D341Med (cell line): ENCODE measurements at regions not wholly inside any gene's neighbourhood (a gene's known extent, or its start where the extent isn't known, plus 50 kb on each side); places are given as distances from the start of the nearest gene placed in this dataset.

Source experiments
- DNase-seq: peaks from one replicate; pipeline ENCODE4 v3.0.0; 2012; ENCODE audit warnings: low spot score

DNA sequence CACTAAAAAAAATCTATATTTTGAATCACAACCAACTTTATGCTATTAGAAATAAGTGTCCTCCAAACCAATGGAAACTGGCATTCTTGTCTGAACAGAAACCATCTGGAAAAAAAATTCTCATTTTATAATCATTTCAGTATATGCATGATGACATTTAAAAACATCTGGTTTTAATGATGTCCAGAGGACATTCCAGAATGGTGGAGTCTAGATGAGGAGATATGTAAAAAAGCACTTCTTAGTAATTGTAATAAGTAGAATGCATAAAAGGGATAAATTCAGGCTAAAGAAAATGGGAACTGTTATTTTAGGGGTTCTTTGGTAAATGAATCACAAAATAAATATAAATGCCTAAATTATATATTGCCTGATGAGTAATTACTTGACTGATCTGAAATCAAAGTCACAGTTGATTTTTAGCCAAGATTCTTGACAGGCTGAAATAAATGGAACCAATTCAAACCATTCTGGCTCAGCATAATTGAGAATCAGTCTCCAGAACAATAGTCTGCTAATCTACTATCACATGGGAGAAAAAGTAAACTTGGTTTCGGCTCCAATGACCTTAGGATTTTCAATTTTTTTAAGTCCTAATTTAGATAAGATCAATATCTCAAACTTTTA, 636.6 kb downstream of the FAT4 start:
- no peak for DNase-seq

DNA sequence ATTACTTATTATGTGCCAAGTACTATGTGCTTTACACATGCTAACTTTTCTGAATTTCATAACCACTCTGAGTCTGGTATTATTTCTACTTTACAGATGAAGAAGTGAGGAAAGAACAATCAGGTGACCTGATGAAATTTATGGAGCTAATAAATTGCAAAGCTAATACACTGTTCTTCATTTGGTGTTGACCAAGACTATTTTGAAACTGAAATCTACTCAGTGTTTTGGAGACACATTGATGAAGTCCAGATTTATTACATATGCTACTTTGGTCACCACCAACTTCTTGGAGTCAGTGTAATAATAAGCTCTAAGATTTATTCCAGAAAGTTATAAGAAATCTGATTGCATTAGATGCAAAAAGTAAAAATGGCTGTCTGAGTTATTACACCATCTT, 637.9 kb downstream of the FAT4 start:
- no peak for DNase-seq

- no peak for DNase-seq
Measured at GRCh38 chr4:125956276-125956675, 641.5 kb downstream of the FAT4 start.

- DNase-seq: no peak
Measured at GRCh38 chr4:125958519-125958918, 643.8 kb downstream of the FAT4 start.

- DNase-seq: no peak
Measured at GRCh38 chr4:125961626-125962025, 646.9 kb downstream of the FAT4 start.

GRCh38 chr4:125975861-125976397, 661.2 kb downstream of the FAT4 start:
- DNase-seq: no peak

GRCh38 chr4:125979950-125980349, 665.2 kb downstream of the FAT4 start:
- no peak for DNase-seq

GRCh38 chr4:125983168-125983567, 668.4 kb downstream of the FAT4 start:
- no peak for DNase-seq

- no peak for DNase-seq
Measured at GRCh38 chr4:125985856-125986255, 671.1 kb downstream of the FAT4 start.

DNA sequence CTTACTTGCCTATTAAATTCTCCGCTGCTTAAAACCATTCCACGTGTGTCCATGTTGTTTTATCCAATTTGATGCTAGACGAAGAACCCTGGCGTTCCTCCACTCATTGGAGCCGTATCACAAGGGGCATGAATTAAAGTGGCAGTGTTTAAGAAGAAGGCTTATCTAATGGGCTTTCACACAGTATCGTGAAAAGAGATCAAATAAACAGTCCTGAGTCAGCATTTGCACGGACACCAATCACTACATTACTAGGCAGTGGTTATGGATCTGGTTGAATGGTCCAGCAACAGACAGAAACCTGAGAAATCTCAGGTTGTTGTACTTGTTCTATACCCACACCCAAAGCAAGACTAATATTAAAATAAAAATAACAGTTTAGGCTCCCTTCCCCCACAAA, 671.6 kb downstream of the FAT4 start:
- DNase-seq: no peak

- DNase-seq: no peak
Measured at GRCh38 chr4:125988464-125988863, 673.7 kb downstream of the FAT4 start.

DNA sequence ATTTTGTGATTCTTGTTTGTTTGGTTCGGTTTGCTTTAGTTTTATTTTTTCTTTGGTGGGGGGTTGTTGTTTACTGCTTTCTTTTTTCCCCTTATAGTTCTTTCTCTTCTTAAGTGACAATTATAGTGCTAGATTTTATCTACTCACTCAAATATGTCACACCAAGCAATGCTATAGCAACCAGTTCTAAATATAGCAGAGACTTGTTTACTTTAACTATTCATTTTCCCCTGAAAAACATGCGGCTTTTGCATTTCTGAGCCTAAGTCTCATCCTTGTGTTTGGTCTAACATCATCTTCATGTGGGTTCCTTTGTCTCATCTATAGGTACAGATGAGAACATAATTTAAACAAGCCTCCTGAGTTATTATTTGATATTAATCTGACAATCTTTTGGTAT, 676.6 kb downstream of the FAT4 start:
- DNase-seq: no peak

DNA sequence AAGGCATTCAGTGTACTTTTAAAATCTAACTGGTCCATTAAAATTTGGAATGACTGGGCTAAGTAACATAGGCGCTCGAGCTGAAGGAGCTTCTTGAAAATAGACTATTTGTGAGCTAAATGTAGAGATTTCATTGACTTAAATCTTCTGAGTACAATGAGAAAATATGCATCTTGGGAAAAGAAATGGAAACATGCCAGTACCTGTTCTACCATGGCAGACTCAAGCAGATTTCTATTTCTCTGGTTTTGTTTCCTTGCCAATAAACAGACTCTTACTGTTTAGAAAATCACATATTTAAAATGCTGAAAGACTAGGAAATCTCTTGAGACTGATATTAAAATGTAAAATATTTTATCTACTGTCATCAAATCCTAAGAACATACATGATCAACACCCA, 678.1 kb downstream of the FAT4 start:
- DNase-seq: no peak

GRCh38 chr4:125994024-125994423, 679.3 kb downstream of the FAT4 start:
- DNase-seq: no peak

GRCh38 chr4:125994430-125994829, 679.7 kb downstream of the FAT4 start:
- no peak for DNase-seq

- no peak for DNase-seq
Measured at GRCh38 chr4:126004941-126005340, 690.2 kb downstream of the FAT4 start.

- no peak for DNase-seq
Measured at GRCh38 chr4:126007142-126007541, 692.4 kb downstream of the FAT4 start.

- no peak for DNase-seq
Measured at GRCh38 chr4:126012691-126013290, 698.0 kb downstream of the FAT4 start.

GRCh38 chr4:126018274-126018673, 703.5 kb downstream of the FAT4 start:
- DNase-seq: no peak

DNA sequence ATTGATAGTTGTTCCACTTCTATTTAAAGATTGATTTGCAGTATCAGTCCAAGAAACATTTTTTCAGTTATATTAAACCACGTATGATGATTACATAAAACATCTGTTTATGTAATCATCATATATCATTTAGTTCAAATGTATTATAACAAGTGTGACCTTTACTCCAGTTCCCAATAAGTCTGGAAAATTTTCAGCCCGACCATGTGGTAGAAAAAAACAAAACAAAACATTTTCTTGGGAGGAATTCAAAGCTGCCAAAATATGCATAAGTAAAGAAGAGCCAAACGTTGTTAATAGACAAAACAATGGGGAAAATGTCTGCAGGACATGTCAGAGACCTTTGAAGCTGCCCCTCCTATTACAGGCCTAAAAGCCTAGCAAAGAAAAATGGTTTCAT, 709.1 kb downstream of the FAT4 start:
- DNase-seq: no peak

DNA sequence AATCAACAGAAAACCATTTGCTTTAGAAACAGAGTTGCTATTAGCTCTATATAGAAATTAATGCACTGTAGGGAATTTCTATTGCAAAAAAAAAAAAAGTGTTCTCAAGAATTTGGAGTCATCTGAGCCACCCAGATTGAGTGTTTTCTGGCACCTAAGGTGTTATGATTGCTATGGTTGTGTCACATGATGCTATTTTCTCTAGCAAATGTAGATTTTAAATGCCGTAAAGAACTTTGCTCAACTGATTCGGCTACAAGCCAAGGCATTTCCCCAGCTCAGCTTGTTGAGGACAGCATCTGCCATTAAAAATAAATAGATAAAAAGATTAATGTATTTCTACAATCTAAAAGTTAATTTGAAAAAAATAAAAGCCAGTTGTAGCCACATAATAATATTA, 712.8 kb downstream of the FAT4 start:
- no peak for DNase-seq

- no peak for DNase-seq
Measured at GRCh38 chr4:126028876-126029275, 714.1 kb downstream of the FAT4 start.

- DNase-seq: no peak
Measured at GRCh38 chr4:126037231-126037630, 722.5 kb downstream of the FAT4 start.
